ENCODE measurements at regions not wholly inside any gene's neighbourhood (a gene's known extent, or its start where the extent isn't known, plus 50 kb on each side); places are given as distances from the start of the nearest gene placed in this dataset.

DNA sequence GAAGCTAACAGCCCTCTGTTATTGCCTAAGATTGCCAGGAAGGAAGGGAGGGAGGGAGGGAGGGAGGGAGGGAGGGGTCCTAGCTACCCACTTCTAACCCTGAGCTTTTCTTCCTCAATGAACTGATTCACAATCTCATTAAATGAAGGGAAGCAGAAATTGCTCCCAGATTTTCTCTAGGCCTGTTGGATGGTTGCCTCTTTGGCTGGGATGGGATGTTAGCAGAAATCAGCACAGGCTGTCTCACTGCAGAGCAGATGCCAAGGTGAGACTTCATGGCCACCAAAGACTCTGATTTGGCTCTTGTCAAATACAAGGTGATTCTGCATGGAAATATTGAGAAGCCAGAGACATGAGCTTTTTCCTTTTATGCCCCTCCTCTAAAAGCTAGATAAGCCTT, 578.6 kb downstream of the ACTL7B start:
- TF ChIP-seq CTCF (conservative IDR thresholded peaks at IDR 0.05 in 1 of 2, IDR thresholded peaks at IDR 0.05 in 1 of 2; ENCODE audit: extremely low read depth in 1 of 2, insufficient read depth in 1 of 2, low read depth in 1 of 2, low read length in 2 of 2) (no peak), EZH2 (IDR thresholded peaks at IDR 0.05; ENCODE audit: borderline replicate concordance, low read length) (no peak)
